GM12874 (cell line): ENCODE measurements at regions not wholly inside any gene's neighbourhood (a gene's known extent, or its start where the extent isn't known, plus 50 kb on each side); places are given as distances from the start of the nearest gene placed in this dataset.

Source experiments
- CTCF ChIP-seq: IDR thresholded peaks from 2 replicates; pipeline ENCODE4 v1.5.1; 2011; ENCODE audit warnings: low read depth, mild to moderate bottlenecking, control low read depth, low read length, moderate library complexity; ENCODE audit not compliant: insufficient read depth

GRCh38 chr12:131592972-131593371 is 117.9 kb upstream of the SFSWAP start:
- no peak for TF ChIP-seq CTCF

DNA sequence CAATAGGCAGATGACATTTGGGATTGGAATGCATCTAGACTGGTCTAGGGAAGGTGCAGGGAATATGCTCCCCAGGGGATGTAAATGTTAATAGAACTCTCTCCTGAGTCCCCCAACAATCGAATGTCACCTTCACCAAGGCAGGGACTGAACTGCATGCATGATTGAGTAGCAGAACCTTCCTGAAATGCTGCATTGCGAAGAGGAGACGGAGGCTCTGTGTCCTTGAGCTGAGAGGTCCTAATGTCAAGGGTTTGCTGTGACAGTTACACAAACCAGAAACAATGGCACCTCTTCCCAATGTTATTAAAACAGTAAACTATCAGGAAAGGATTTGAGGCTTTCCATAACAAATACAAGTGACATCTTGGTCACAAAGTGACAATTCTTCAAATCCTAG is 117.5 kb upstream of the SFSWAP start:
- no peak for TF ChIP-seq CTCF

- TF ChIP-seq CTCF = no peak
These were observed 114.8 kb upstream of the SFSWAP start for GRCh38 chr12:131596115-131596514.

DNA sequence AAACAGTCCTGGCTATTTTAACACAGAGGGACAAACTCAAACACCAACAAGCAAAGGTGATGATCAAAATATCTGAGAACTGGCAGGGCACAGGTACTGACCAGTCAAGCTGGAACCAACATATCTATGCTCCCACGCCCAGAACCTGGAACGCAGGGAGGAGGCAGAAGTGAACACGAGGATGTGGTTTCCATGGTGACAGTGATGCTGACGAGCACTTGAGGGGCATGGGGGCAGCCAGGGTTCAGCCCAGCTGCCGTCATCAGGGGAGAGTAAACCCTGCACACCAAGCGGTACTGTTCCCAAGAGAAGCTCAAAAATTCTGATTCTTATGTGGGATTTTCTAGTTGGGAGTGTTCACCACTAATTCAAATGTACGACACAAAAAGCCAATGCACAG is 113.6 kb upstream of the SFSWAP start:
- TF ChIP-seq CTCF = no peak

GRCh38 chr12:131598717-131599116 is 112.2 kb upstream of the SFSWAP start:
- no peak for TF ChIP-seq CTCF

- no peak for TF ChIP-seq CTCF
These were observed 111.4 kb upstream of the SFSWAP start for GRCh38 chr12:131599190-131600159.

GRCh38 chr12:131600160-131600532 is 110.7 kb upstream of the SFSWAP start:
- TF ChIP-seq CTCF = no peak
